Glutamatergic neuron (in vitro differentiated cells): ENCODE measurements at regions not wholly inside any gene's neighbourhood (a gene's known extent, or its start where the extent isn't known, plus 50 kb on each side); places are given as distances from the start of the nearest gene placed in this dataset.

Source experiments
- DNase-seq: peaks from one replicate; pipeline ENCODE4 v3.0.0; 2022
- H3K27ac Mint-ChIP-seq: one replicate; pipeline ENCODE4 v1.8.0; 2020; ENCODE audit warnings: mild to moderate bottlenecking, mixed read lengths, inconsistent platforms; ENCODE audit not compliant: unreplicated experiment
- H3K27me3 Mint-ChIP-seq: one replicate; pipeline ENCODE4 v1.8.0; 2020; ENCODE audit warnings: mild to moderate bottlenecking, moderate library complexity, mixed read lengths, inconsistent platforms; ENCODE audit not compliant: unreplicated experiment
- H3K36me3 Mint-ChIP-seq: one replicate; pipeline ENCODE4 v1.8.0; 2020; ENCODE audit warnings: mild to moderate bottlenecking, mixed read lengths, inconsistent platforms; ENCODE audit not compliant: unreplicated experiment
- H3K4me1 Mint-ChIP-seq: one replicate; pipeline ENCODE4 v1.8.0; 2020; ENCODE audit warnings: mild to moderate bottlenecking, low read depth, mixed read lengths, inconsistent platforms; ENCODE audit not compliant: unreplicated experiment
- H3K4me3 Mint-ChIP-seq: one replicate; pipeline ENCODE4 v1.8.0; 2020; ENCODE audit warnings: mild to moderate bottlenecking, mixed read lengths, inconsistent platforms; ENCODE audit not compliant: unreplicated experiment
- H3K9me3 Mint-ChIP-seq: one replicate; pipeline ENCODE4 v1.8.0; 2020; ENCODE audit warnings: mild to moderate bottlenecking, moderate library complexity, mixed read lengths, inconsistent platforms; ENCODE audit not compliant: unreplicated experiment
- CTCF ChIP-seq: fragments of 200-600 bp; sonication (generic); IDR thresholded peaks from one replicate; pipeline ENCODE4 v1.5.0; 2021; ENCODE audit not compliant: partially characterized antibody, unreplicated experiment

- no peaks in the 10 kb centered on the region for H3K9me3 Mint-ChIP-seq
- no peaks in the 10 kb centered on the region for H3K36me3 Mint-ChIP-seq
- no peak for TF ChIP-seq CTCF
Observed at GRCh38 chr2:19009510-19009909, 348.9 kb downstream of the OSR1 start.

DNA sequence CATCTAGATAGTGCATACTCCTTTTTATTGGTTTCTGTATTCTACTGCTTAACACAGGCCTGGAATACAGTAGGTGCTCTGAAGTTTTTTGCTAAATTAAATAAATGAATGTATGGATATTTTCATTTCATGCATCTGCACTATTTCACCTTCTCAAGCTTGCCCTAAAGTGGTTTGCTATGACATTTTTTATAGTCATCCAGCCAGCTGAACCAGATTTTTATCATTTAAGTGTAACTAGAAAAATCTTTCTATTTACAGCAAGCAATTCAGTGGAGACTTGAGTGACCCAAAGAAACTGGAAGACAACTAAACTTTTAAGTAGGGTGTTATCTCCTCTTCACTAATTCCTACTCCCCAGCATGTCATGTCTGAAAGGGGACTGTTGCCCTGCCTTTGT lies 354.9 kb downstream of the OSR1 start:
- no peak for TF ChIP-seq CTCF
- Mint-ChIP-seq H3K4me3 (no peak overlapping the region), H3K9me3 (no peaks in the 10 kb centered on the region), H3K4me1 (no peaks in the 10 kb centered on the region), H3K27me3 (no peaks in the 10 kb centered on the region), H3K36me3 (no peaks in the 10 kb centered on the region), H3K27ac (no peak overlapping the region)
- DNase-seq = no peak

More at GRCh38 chr2:19009510-19009909, 348.9 kb downstream of the OSR1 start:
- DNase-seq = no peak
- Mint-ChIP-seq H3K27me3 (no peaks in the 10 kb centered on the region), H3K4me1 (no peaks in the 10 kb centered on the region), H3K4me3 (no peak overlapping the region), H3K27ac (no peak overlapping the region)

DNA sequence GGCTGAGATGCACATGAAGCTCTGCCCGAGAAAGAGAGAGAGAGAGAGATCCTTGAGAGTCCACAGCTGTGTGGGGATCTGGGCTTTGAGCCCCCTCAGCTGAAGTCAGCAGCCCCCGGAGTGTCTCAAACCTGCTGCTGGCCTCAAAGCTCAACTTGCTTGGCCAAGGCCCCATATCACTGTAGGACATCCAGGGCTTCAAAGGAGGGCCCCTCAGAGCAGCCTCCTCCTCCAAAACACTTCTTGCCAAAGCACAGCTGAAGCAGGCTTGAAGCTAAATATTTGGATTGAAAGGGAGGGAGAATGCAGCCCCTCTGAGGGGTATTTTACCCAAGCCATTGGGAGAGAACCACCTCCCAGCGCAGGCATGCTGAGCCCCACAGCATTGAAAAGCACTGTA lies 357.6 kb downstream of the OSR1 start:
- TF ChIP-seq CTCF = no peak
- Mint-ChIP-seq H3K27ac (no peak overlapping the region), H3K4me3 (no peak overlapping the region), H3K36me3 (peaks cover 4% of the 10 kb centered on the region), H3K27me3 (no peaks in the 10 kb centered on the region), H3K4me1 (no peaks in the 10 kb centered on the region), H3K9me3 (peaks cover 4% of the 10 kb centered on the region)
- no peak for DNase-seq

DNA sequence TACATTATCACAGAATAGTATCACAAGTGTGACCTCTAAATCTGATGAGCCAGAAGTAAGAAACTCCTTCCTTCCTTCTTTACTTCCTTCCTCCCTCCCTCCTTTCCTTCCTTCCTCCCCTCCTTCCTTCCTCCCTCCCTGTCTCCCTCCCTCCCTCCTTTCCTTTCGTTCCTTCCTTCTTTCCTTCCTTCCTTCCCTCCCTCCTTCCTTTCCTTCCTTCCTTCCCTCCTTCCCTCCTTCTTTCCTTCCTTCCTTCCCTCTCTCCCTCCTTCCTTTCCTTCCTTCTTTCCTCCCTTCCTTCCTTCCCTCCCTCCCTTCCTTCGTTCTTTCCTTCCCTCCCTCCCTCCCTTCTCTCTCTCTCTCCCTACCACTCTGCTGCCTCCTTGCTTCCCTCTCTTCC lies 359.2 kb downstream of the OSR1 start:
- Mint-ChIP-seq H3K27ac (no peak overlapping the region), H3K36me3 (peaks cover 4% of the 10 kb centered on the region), H3K4me1 (no peaks in the 10 kb centered on the region), H3K4me3 (no peak overlapping the region), H3K27me3 (no peaks in the 10 kb centered on the region), H3K9me3 (peaks cover 4% of the 10 kb centered on the region)
- DNase-seq = no peak
- no peak for TF ChIP-seq CTCF

DNA sequence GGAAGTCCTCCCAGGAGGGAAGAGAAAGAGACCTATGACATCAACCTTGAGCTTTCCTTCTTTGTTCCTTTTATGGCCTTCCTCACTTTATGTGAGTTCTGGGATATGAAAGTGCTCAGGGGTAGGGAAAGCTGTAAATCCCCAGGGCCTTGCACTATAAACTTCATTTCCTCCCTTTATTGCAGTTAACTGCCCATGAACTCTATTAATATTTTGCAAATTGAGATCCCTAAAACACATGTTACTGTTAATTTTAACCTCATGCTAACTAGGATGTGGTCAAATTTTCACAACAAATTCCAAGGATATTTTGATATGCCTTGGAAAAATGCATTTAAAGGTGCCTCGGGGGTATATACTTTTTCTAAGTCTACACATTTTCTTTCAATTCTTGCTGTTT lies 359.9 kb downstream of the OSR1 start:
- Mint-ChIP-seq H3K4me1 (peaks cover 3% of the 10 kb centered on the region), H3K4me3 (no peak overlapping the region), H3K9me3 (peaks cover 4% of the 10 kb centered on the region), H3K27ac (no peak overlapping the region), H3K36me3 (peaks cover 4% of the 10 kb centered on the region), H3K27me3 (no peaks in the 10 kb centered on the region)
- no peak for TF ChIP-seq CTCF
- no peak for DNase-seq
